T-helper 2 cell (primary cell): ENCODE measurements at regions not wholly inside any gene's neighbourhood (a gene's known extent, or its start where the extent isn't known, plus 50 kb on each side); places are given as distances from the start of the nearest gene placed in this dataset.

Source experiments
- DNase-seq, 5 experiments: peaks; one replicate each; pipeline versions ENCODE4 v3.0.0 to v3.0.0-alpha.2; 2012 to 2022

DNA sequence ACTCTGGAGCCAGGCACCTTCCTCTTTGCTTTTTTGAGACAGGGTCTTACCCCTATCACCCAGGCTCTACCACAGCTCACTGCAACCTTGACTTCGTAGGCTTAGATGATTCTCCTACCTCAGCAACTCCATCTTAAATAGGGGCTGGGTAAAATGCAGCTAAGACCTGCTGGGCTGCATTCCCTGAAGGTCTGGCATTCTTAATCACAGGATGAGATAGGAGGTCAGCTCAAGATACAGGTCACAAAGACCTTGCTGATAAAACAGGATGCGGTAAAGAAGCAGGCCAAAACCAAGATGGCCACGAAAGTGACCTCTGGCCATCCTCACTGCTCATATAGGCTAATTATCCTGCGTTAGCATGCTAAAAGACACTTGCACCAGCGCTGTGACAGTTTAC, 770.8 kb upstream of the PRKX start:
- DNase-seq, result no peak

- no peak for DNase-seq
Observed at GRCh38 chrX:4451591-4451990, 738.1 kb upstream of the PRKX start.

DNA sequence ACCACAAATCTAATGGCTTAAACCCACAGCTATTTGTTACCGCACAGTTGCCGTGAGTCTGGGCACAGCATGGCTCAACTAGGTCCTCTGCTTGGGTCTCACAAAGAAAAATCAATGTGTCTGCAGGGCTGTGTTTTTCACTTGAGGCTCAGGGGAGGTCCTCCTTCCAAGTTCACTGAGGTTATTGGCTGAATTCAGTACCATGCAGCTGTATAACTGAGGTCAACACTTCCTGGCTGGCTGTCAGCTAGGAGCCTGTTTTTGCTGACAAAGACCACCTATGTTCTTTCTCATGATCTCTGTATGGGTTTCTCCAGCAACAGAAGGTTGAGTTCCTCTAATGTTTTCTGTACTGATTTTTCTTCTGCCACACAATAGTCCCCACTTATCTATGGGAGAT, 736.7 kb upstream of the PRKX start:
- DNase-seq, result no peak

GRCh38 chrX:4435905-4436304, 722.5 kb upstream of the PRKX start:
- DNase-seq, result no peak

- no peak for DNase-seq
Observed at GRCh38 chrX:4397471-4397870, 684.0 kb upstream of the PRKX start.

GRCh38 chrX:4382273-4382672, 668.8 kb upstream of the PRKX start:
- no peak for DNase-seq

GRCh38 chrX:4380710-4381109, 667.3 kb upstream of the PRKX start:
- no peak for DNase-seq

DNA sequence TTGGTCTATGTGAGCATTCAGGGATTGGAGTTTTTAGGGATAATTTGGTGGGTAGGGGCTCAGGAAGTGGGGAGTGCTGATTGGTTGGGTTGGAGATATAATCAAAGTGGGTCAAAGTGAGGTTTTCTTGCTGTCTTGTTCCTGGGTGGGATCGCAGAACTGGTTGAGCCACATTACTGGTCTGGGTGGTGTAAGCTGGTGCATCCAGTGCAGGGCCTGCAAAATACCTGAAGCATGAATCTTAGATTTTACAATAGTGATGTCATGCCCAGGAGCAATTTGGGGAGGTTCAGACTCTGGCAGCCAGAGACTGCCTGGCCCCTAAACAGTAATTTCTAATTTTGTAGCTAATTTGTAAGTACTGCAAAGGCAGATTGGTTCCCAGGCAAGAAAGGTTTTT, 665.6 kb upstream of the PRKX start:
- DNase-seq, result no peak

DNA sequence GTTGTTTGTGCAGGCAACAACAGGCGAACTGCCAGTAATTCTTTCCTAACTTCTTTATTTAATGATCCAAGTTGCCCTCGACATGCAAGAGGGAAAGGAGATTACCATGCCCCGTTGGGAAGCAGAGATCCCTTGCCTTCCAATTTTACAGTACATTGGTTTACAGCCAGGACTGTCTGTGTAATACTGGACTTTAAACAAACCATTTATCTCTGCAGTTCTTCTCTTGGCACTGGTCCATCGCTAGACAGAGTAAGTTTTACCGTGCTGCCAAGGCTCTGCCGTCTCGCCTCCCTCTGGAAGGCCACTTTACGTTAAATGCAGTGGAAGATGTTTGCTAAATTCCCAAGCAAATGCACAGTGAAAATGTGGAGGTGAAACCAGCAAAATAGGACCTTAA, 660.3 kb upstream of the PRKX start:
- no peak for DNase-seq

GRCh38 chrX:4358577-4358976, 645.1 kb upstream of the PRKX start:
- no peak for DNase-seq

DNA sequence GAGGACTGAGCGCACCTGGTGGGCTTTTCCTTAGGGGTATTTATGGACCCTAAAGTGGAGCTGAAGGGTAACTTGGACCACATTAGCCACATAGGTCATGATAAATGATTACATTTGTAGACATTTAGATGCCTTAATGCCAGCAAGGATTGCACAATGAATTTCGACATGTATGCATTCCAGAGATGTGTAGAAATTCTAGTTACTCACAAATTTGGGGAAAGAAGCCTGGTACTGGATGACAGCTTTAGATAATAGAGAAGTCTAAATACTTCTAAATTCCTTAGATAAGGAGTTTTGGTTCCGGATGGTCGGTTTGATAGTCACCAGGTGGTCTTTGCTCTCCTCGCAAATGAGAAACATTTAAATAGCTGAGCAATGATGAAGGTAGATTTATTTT, 609.5 kb upstream of the PRKX start:
- no peak for DNase-seq

- no peak for DNase-seq
Observed at GRCh38 chrX:4320436-4320947, 607.0 kb upstream of the PRKX start.

DNA sequence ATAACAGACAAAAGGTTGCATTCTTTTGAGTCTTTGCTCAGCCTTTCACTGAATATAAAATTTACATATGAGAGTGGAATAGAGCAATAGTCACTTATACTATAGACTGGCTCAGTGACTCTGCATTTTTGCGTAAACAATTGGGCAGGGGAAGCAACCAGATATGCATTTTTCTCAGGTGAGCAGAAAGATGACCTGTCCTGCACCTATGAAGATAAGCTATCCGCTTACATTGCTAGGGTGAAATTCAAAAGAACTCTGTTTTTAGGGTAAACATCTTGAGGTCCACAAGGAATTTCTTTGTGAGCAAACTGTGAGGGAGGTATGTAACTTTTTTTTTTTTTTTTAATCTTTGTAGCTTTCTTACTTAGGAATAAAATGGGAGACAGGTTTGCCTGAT, 602.4 kb upstream of the PRKX start:
- DNase-seq, result no peak

- DNase-seq, result no peak
Observed at GRCh38 chrX:4314586-4314985, 601.1 kb upstream of the PRKX start.

DNA sequence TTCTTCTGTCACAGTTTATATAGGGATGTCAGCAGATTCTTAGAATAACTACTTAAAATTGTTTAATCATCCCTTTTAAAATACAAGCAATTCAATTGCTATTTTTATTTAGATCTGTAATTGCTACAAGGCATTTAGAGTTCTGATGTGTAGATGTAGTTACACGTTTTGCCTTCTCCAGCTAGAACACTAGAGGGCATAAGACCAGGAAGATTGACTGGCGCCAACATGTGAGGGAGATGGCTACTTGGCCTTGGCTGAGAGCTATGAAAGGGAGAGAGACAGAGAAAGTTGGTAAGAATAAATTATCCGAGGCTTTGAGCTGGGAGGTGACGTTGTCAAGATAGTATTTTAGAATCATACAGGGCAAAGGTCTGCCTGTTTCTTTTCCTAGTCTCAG, 563.7 kb upstream of the PRKX start:
- DNase-seq, result no peak

GRCh38 chrX:4268676-4269075, 555.2 kb upstream of the PRKX start:
- no peak for DNase-seq

DNA sequence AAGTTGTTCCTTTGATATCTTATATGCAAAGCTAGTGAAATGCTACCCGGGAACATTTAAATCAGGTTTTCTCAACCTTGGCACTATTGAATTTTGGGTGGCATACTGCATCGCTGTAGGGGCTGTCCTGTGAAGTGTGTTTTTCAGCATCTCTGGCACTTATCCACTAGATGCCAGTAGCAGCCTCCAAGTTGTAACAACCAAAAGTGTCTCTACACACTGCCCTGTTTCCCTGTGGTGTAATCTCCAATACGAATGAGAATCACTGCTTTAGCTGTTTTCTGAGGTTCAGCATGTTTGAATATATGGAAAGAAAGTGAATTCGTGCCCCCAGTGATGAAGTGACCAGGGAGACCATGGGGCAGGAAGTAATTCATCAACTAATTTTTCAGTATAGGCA, 551.6 kb upstream of the PRKX start:
- DNase-seq, result no peak

DNA sequence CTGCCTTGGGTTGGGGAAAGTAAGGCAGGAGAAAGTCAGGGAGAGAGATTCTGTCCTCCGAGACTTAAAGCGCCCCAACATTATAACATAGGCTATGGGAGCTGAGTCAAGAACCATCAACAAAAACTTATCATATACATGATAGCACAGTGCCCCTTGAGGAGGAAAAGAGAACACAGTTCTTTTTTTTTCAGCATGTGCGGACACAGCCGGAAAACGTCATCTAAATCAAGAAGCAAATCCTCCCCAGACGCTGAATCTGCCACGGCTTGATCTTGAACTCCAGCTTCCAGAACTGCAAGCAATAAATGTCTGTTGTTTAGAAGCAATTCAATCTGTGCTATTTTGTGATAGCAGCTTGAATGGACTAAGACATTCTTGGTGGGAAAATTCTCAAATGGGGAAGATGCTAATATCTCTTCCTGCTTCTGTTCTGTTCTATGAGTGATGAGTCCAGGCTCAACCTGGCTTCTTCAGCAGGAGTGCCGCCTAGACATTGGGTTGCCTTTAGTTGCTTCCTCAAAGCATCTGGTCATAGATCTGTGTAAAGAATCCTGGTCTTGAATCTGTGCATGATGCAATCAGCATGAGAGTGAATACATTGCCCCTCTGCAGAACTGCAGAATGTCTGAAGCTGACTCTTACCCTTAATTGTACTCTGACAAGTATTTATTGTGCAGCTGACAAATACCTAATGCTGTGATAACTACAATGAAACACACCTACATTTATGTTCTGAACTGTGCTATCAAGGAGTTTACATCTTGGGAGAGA, 549.8 kb upstream of the PRKX start:
- DNase-seq, result no peak

DNA sequence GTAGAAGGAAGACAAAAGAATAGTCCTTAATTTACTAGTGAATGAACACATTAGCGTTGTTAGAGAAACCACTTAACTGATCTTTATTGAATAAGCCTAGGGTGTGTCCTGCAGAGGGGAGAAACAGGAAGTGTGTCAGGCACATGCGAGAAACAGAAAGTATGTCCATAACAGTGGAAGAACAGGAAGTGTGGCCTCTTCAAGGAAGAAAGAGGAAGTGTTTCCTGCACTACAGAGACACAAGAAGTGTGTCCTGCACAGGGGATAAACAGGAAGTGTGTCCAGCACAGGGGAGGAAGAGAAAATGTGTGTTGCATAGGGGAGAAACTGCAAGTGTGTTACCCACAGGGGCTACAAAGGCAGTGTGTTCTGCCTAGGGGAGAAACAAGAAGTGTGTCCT, 539.6 kb upstream of the PRKX start:
- peak in 1 of 5 experiments; percentile 12 for DNase-seq

- DNase-seq, result no peak
Observed at GRCh38 chrX:4249401-4249800, 536.0 kb upstream of the PRKX start.

DNA sequence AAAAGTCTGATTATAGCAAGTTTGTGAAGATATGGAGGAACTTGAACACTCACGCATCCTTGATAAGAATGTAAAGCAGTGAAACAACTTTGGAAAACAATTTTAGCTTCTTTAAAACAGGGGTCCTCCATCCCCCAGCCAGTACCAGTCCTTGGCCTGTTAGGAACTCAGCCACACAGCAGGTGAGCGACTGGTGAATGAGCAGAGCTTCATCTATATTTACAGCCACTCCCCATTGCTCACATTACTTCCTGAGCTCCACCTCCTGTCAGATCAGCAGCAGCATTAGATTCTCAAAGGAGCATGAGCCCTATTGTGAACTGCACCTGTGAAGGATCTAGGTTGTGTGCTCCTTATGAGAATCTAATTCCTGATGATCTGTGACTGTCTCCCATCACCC, 530.3 kb upstream of the PRKX start:
- no peak for DNase-seq

DNA sequence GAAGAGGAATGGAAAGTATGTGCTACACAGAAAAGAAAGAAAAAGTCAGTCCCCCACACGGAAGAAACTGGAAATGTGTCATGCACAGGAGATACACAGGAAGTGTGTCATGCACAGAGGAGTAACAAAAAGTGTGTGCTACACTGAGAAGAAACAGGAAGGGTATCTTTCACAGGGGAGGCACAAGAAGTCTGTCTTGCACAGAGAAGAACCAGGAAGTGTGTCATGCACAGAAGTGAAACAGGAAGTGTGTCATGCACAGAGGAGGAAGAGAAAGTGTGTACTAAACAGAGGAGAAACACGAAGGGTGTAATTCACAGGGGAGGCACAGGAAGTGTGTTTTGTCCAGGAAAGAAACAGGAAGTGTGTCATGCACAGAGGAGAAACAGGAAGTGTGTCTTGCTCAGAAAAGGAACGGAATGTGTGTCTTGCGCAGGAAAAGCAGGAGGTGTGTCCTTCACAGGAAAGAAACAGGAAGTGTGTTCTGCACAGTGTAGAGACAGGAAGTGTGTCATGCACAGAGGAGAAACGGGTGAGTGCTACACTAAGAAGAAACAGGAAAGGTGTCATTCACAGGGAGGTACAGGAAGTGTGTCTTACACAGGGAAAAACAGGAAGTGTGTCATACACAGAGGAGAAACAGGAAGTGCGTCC, 527.2 kb upstream of the PRKX start:
- peak in 2 of 5 experiments; percentile 37 to 73 for DNase-seq

GRCh38 chrX:4239650-4240540, 526.4 kb upstream of the PRKX start:
- peak in 1 of 5 experiments; percentile 37 for DNase-seq
